ENCODE measurements at regions not wholly inside any gene's neighbourhood (a gene's known extent, or its start where the extent isn't known, plus 50 kb on each side); places are given as distances from the start of the nearest gene placed in this dataset.

GRCh38 chr10:107442035-107442505, 277.6 kb upstream of the SORCS1 start:
- H3K27me3 ChIP-seq: no peaks in the 10 kb centered on the region
- no peaks in the 10 kb centered on the region for H3K36me3 ChIP-seq
- H3K4me3 ChIP-seq: no peak overlapping the region
- TF ChIP-seq CTCF (IDR thresholded peaks at IDR 0.05; ENCODE audit: low read depth, low read length): no peak
- no peaks in the 10 kb centered on the region for H3K9me3 ChIP-seq (ENCODE audit: low read depth)
- peak in 1 of 2 donors; percentile 14 for DNase-seq (ENCODE audit: low read depth in 1 of 2, low spot score in 1 of 2)
- no peak overlapping the region for H3K27ac ChIP-seq
- H3K4me1 ChIP-seq (ENCODE audit: low read depth): no peaks in the 10 kb centered on the region

- no peak for TF ChIP-seq CTCF (IDR thresholded peaks at IDR 0.05; ENCODE audit: low read depth, low read length)
- H3K27me3 ChIP-seq: no peaks in the 10 kb centered on the region
- H3K4me1 ChIP-seq (ENCODE audit: low read depth): peaks cover 3% of the 10 kb centered on the region
Observed at GRCh38 chr10:107440741-107441140, 276.2 kb upstream of the SORCS1 start.

GRCh38 chr10:107437921-107438320, 273.4 kb upstream of the SORCS1 start:
- TF ChIP-seq CTCF (IDR thresholded peaks at IDR 0.05; ENCODE audit: low read depth, low read length): no peak
- Histone ChIP-seq H3K27ac (no peak overlapping the region), H3K27me3 (no peaks in the 10 kb centered on the region), H3K36me3 (no peaks in the 10 kb centered on the region), H3K9me3 (ENCODE audit: low read depth) (no peaks in the 10 kb centered on the region), H3K4me1 (ENCODE audit: low read depth) (peaks cover 3% of the 10 kb centered on the region), H3K4me3 (no peak overlapping the region)
- no peak for DNase-seq (ENCODE audit: low read depth in 1 of 2, low spot score in 1 of 2)

More at GRCh38 chr10:107440741-107441140, 276.2 kb upstream of the SORCS1 start:
- H3K4me3 ChIP-seq: no peak overlapping the region
- H3K9me3 ChIP-seq (ENCODE audit: low read depth): no peaks in the 10 kb centered on the region
- no peak for DNase-seq (ENCODE audit: low read depth in 1 of 2, low spot score in 1 of 2)
- no peaks in the 10 kb centered on the region for H3K36me3 ChIP-seq
- no peak overlapping the region for H3K27ac ChIP-seq

- Histone ChIP-seq H3K4me3 (no peak overlapping the region), H3K27me3 (no peaks in the 10 kb centered on the region), H3K27ac (no peak overlapping the region), H3K4me1 (ENCODE audit: low read depth) (peaks cover 3% of the 10 kb centered on the region), H3K9me3 (ENCODE audit: low read depth) (no peaks in the 10 kb centered on the region), H3K36me3 (no peaks in the 10 kb centered on the region)
- peak in 1 of 2 donors; percentile 40 for DNase-seq (ENCODE audit: low read depth in 1 of 2, low spot score in 1 of 2)
- TF ChIP-seq CTCF (IDR thresholded peaks at IDR 0.05; ENCODE audit: low read depth, low read length): no peak
Observed at GRCh38 chr10:107436568-107436967, 272.1 kb upstream of the SORCS1 start.

GRCh38 chr10:107434854-107435253, 270.3 kb upstream of the SORCS1 start:
- Histone ChIP-seq H3K4me3 (no peak overlapping the region), H3K36me3 (no peaks in the 10 kb centered on the region), H3K27me3 (no peaks in the 10 kb centered on the region), H3K9me3 (ENCODE audit: low read depth) (no peaks in the 10 kb centered on the region), H3K4me1 (ENCODE audit: low read depth) (peaks cover 3% of the 10 kb centered on the region), H3K27ac (no peak overlapping the region)
- DNase-seq (ENCODE audit: low read depth in 1 of 2, low spot score in 1 of 2): no peak
- no peak for TF ChIP-seq CTCF (IDR thresholded peaks at IDR 0.05; ENCODE audit: low read depth, low read length)

- no peaks in the 10 kb centered on the region for H3K27me3 ChIP-seq
- no peaks in the 10 kb centered on the region for H3K9me3 ChIP-seq (ENCODE audit: low read depth)
- no peak overlapping the region for H3K4me3 ChIP-seq
- peaks cover 3% of the 10 kb centered on the region for H3K4me1 ChIP-seq (ENCODE audit: low read depth)
- H3K27ac ChIP-seq: no peak overlapping the region
- no peak for DNase-seq (ENCODE audit: low read depth in 1 of 2, low spot score in 1 of 2)
- no peak for TF ChIP-seq CTCF (IDR thresholded peaks at IDR 0.05; ENCODE audit: low read depth, low read length)
- no peaks in the 10 kb centered on the region for H3K36me3 ChIP-seq
Observed at GRCh38 chr10:107434201-107434600, 269.7 kb upstream of the SORCS1 start.
